K562 (cell line): ENCODE measurements at regions not wholly inside any gene's neighbourhood (a gene's known extent, or its start where the extent isn't known, plus 50 kb on each side); places are given as distances from the start of the nearest gene placed in this dataset.

Source experiments
- ATAC-seq: fragments of 200-7000 bp; cut with Tn5 transposase; 3 replicates; pipeline ENCODE4 v1.9.1; 2020; ENCODE audit warnings: moderate library complexity
- BruUV-seq: library from RNA; stranded (reverse); fragments of 400-500 nt; replicated peaks from 2 replicates; lab custom pipeline; 2021; lab: Mats Ljungman, UMichigan
- CTCF ChIA-PET: fragments of 300-600 bp; formaldehyde crosslinking; extraction: SDS; loops from one replicate; lab custom pipeline; 2021; ENCODE audit warnings: low intra/inter-chr PET ratio; lab: Yijun Ruan, JAX
- POLR2A ChIA-PET: fragments of 300-600, 350-650 bp; sonication (Branson Sonifier 250); formaldehyde crosslinking; extraction: SDS; loops from one replicate; lab custom pipeline; 2021; ENCODE audit warnings: antibody characterized with exemption, inconsistent platforms; lab: Yijun Ruan, JAX
- DNase-seq, 4 experiments: peaks; one replicate each; pipeline versions ENCODE4 v3.0.0 to v3.0.0-alpha.2; 2011 to 2018; ENCODE audit warnings: low spot score in 3 of 4, mixed read lengths in 3 of 4; ENCODE audit errors: extremely low read depth in 1 of 4
- FAIRE-seq: peaks from 2 replicates; lab custom pipeline; 2011; peaks lifted over from hg19 to GRCh38; lab: Jason Lieb, UNC
- H2AFZ ChIP-seq: 2 replicates; pipeline ENCODE4 v1.6.0; 2011; ENCODE audit warnings: low read depth, low read length, control low read depth, inconsistent platforms
- H3K27ac ChIP-seq: fragments of 200-600 bp; 3 replicates; pipeline ENCODE4 v1.8.0; 2011; ENCODE audit warnings: low read depth, mild to moderate bottlenecking, control low read depth, inconsistent platforms, low read length, moderate library complexity, mixed read lengths; ENCODE audit errors: extremely low read depth
- H3K27me3 ChIP-seq, 2 experiments: fragments of 300-600 bp in 1 of 2; 2 replicates in 1 of 2; 3 replicates in 1 of 2; pipeline versions ENCODE4 v1.6.0 to v1.8.0; 2011; ENCODE audit warnings: inconsistent platforms in 2 of 2, low read length in 2 of 2, mild to moderate bottlenecking in 1 of 2, mixed read lengths in 1 of 2, moderate library complexity in 1 of 2; ENCODE audit not compliant: control insufficient read depth in 2 of 2, insufficient read depth in 2 of 2
- H3K36me3 ChIP-seq: fragments of 300-600 bp; 3 replicates; pipeline ENCODE4 v1.8.0; 2011; ENCODE audit warnings: mild to moderate bottlenecking, low read length, inconsistent platforms; ENCODE audit not compliant: control insufficient read depth, insufficient read depth
- H3K4me1 ChIP-seq, 2 experiments: fragments of 200-600 bp in 1 of 2; replicated peaks in 1 of 2; 2 replicates in 1 of 2; 3 replicates in 1 of 2; pipeline versions ENCODE4 v1.5.1 to v1.8.0; 2011; ENCODE audit warnings: inconsistent platforms in 2 of 2, low read length in 2 of 2, mild to moderate bottlenecking in 1 of 2, mixed read lengths in 1 of 2, moderate library complexity in 1 of 2; ENCODE audit not compliant: control insufficient read depth in 2 of 2, insufficient read depth in 2 of 2
- H3K4me2 ChIP-seq: 2 replicates; pipeline ENCODE4 v1.6.1; 2011; ENCODE audit warnings: low read length, control low read depth, inconsistent platforms, mixed read lengths; ENCODE audit not compliant: insufficient read depth
- H3K4me3 ChIP-seq: fragments of 200-600 bp; sonication (generic), shearing (Covaris generic); 2 replicates; pipeline ENCODE4 v1.5.1; 2016; ENCODE audit warnings: control low read depth, inconsistent platforms
- H3K79me2 ChIP-seq: fragments of 200-600 bp; 3 replicates; pipeline ENCODE4 v1.8.0; 2011; ENCODE audit warnings: low read length, inconsistent platforms; ENCODE audit not compliant: control insufficient read depth, insufficient read depth
- H3K9ac ChIP-seq, 2 experiments: 2 replicates each; pipeline versions ENCODE4 v1.6.0 to v1.6.1; 2011; ENCODE audit warnings: low read depth in 2 of 2, low read length in 2 of 2, control low read depth in 1 of 2, inconsistent platforms in 1 of 2, mild to moderate bottlenecking in 1 of 2, mixed read lengths in 1 of 2; ENCODE audit not compliant: insufficient read depth in 1 of 2
- H3K9me1 ChIP-seq: one replicate; pipeline ENCODE4 v1.6.0; 2011; ENCODE audit warnings: inconsistent platforms, mild to moderate bottlenecking, low read length, moderate library complexity; ENCODE audit not compliant: control insufficient read depth, insufficient read depth
- H3K9me3 ChIP-seq: replicated peaks from 2 replicates; pipeline ENCODE4 v1.5.1; 2011; ENCODE audit warnings: low read depth, low read length, inconsistent platforms; ENCODE audit not compliant: control insufficient read depth, insufficient read depth
- H4K20me1 ChIP-seq: replicated peaks from 2 replicates; pipeline ENCODE4 v1.6.1; 2011; ENCODE audit warnings: low read length, inconsistent platforms, mixed read lengths; ENCODE audit not compliant: control insufficient read depth, insufficient read depth
- E2F4 ChIP-seq: sonication (generic); formaldehyde crosslinking; IDR thresholded peaks from 2 replicates; pipeline ENCODE4 v1.8.0; 2022; ENCODE audit warnings: mild to moderate bottlenecking, low read depth, missing genetic modification reagents
- ZBTB11 ChIP-seq, 3 experiments: fragments of 200-800 bp in 1 of 3; fragments of 250-450 bp in 1 of 3; fragments of 450-650 bp in 1 of 3; sonication (Bioruptor Pico) in 1 of 3; sonication (Bioruptor generic) in 1 of 3; formaldehyde crosslinking in 1 of 3; IDR thresholded peaks; 2 replicates each; pipeline versions ENCODE4 v1.6.1 to v1.8.0; 2016 to 2022; ENCODE audit warnings: mild to moderate bottlenecking in 2 of 3, missing genetic modification characterization in 2 of 3, missing compliant biosample characterization in 1 of 3, moderate library complexity in 1 of 3
- WGBS: fragments of 100-300 bp; shearing (Covaris generic); methylation state at CpG from one replicate; pipeline ENCODE4 v1.1.6; 2016; ENCODE audit warnings: low coverage, mixed read lengths; ENCODE audit not compliant: insufficient coverage; ENCODE audit errors: missing lambda C conversion rate; 5-methylcytosine and 5-hydroxymethylcytosine counted together
- in situ Hi-C: fragments of 300-500 bp; cut with MboI; formaldehyde crosslinking; loops from 4 replicates; pipeline ENCODE4 v1.15.0; 2018; ENCODE audit warnings: inconsistent platforms, mixed read lengths
- intact Hi-C: fragments of 100-400 bp; cut with micrococcal nuclease; formaldehyde crosslinking; loops from 2 replicates; pipeline ENCODE4 v1.14.2; 2022

DNA sequence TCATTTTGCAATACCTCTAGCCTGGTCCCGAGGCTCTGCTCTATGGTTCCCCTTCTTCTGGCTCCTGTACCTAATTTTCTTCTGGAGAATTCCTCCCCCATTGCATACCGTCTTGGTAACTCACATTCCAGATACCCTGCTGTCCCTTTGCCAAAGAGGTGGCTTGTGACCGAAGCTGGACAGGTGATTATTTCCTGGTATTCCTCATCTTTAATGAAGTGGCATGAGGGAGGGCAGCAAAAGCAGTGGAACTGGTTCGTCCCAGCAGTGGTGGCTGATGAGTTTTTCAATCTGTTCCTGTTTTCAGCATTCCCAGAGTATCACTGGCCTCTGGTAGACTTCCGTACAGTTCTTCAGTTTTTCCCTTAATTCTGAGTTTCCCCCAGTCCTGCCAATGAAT lies 186.2 kb upstream of the CADPS start:
- 0% methylated on average over 5 of the region's 5 CpGs for WGBS
- Histone ChIP-seq H3K9me3 (no peaks in the 10 kb centered on the region), H3K4me1 (no peaks in the 10 kb centered on the region), H3K4me2 (no peak overlapping the region), H3K27me3 (no peaks in the 10 kb centered on the region), H3K36me3 (no peaks in the 10 kb centered on the region), H3K4me3 (no peak overlapping the region), H3K9ac (no peak overlapping the region), H2AFZ (no peak overlapping the region), H3K9me1 (no peaks in the 10 kb centered on the region), H3K79me2 (no peaks in the 10 kb centered on the region), H3K27ac (no peak overlapping the region), H4K20me1 (no peaks in the 10 kb centered on the region)
- ATAC-seq (no peak), DNase-seq (no peak), FAIRE-seq (no peak)
- no TSS peak for BruUV-seq
- ChIA-PET POLR2A (interaction anchor here (0.6 kb wide), 1 partner anchor 10 kb away, joined by 5 read pairs; no protein-coding TSS in a partner anchor), CTCF (no interaction called here)
- in situ Hi-C loops (no loop called here), intact Hi-C loops (no loop called here)
- TF ChIP-seq ZBTB11 (CRISPR knock-in tag; IDR thresholded peaks at IDR 0.05) (peak in 1 of 3 experiments; percentile 48; a peak in 1 of 6 replicates), E2F4 (CRISPR knock-in tag) (no peak)
